ENCODE measurements at regions not wholly inside any gene's neighbourhood (a gene's known extent, or its start where the extent isn't known, plus 50 kb on each side); places are given as distances from the start of the nearest gene placed in this dataset.
"Not testable (repeated sequence)": the region's sequence is repeated elsewhere in the genome, so short reads cannot be mapped to it uniquely, and the experiment has no call there.

- no peak overlapping the region for H3K4me3 ChIP-seq (ENCODE audit: low read depth, low read length)
- CTCF ChIA-PET: no interaction called here
- POLR2A ChIA-PET: no interaction called here
- DNase-seq (ENCODE audit: low read depth, low spot score): no peak
- no peak for TF ChIP-seq CTCF (IDR thresholded peaks at IDR 0.05; ENCODE audit: insufficient read depth, low read length, missing control alignments)
Observed at GRCh38 chr4:109378511-109378910, 55.1 kb upstream of the SEC24B start.

GRCh38 chr4:109378076-109378475 lies 55.5 kb upstream of the SEC24B start:
- ChIA-PET CTCF (no interaction called here), POLR2A (no interaction called here)
- DNase-seq (ENCODE audit: low read depth, low spot score): no peak
- TF ChIP-seq CTCF (IDR thresholded peaks at IDR 0.05; ENCODE audit: insufficient read depth, low read length, missing control alignments): no peak
- H3K4me3 ChIP-seq (ENCODE audit: low read depth, low read length): no peak overlapping the region

GRCh38 chr4:109375778-109376414 lies 57.7 kb upstream of the SEC24B start:
- TF ChIP-seq CTCF (IDR thresholded peaks at IDR 0.05; ENCODE audit: insufficient read depth, low read length, missing control alignments): no peak
- POLR2A ChIA-PET: no interaction called here

DNA sequence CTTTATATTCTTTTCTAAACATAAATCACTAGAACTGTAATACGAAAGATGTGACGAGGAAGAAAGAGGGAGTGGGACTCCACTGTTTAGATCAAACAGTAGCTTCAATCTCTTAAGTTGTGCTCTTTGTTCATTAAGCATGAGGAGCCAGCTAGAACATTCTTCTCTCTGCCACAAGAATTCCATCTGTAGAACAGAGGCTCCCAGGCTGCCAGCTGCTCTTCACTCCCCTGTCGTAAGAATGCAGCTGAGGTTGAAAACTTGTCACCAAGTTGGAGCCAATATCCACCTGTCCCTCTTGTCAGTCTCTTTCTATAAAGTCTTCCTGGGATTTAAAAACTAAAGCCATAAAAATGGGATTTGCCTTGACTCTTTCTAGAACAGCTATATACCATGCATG lies 65.0 kb upstream of the SEC24B start:
- no peak overlapping the region for H3K4me3 ChIP-seq (ENCODE audit: low read depth, low read length)
- ChIA-PET CTCF (no interaction called here), POLR2A (no interaction called here)
- no peak for DNase-seq (ENCODE audit: low read depth, low spot score)
- TF ChIP-seq CTCF (IDR thresholded peaks at IDR 0.05; ENCODE audit: insufficient read depth, low read length, missing control alignments): no peak

More at GRCh38 chr4:109375778-109376414, 57.7 kb upstream of the SEC24B start:
- CTCF ChIA-PET: no interaction called here
- DNase-seq (ENCODE audit: low read depth, low spot score): no peak
- H3K4me3 ChIP-seq (ENCODE audit: low read depth, low read length): no peak overlapping the region

GRCh38 chr4:109365939-109366338 lies 63.5 kb upstream of the COL25A1 start:
- CTCF ChIA-PET: interaction anchor here (1.2 kb wide), 1 partner anchor 9 kb away, joined by 3 read pairs; no protein-coding TSS in a partner anchor
- POLR2A ChIA-PET: no interaction called here
- DNase-seq (ENCODE audit: low read depth, low spot score): no peak
- no peak overlapping the region for H3K4me3 ChIP-seq (ENCODE audit: low read depth, low read length)
- no peak for TF ChIP-seq CTCF (IDR thresholded peaks at IDR 0.05; ENCODE audit: insufficient read depth, low read length, missing control alignments)

DNA sequence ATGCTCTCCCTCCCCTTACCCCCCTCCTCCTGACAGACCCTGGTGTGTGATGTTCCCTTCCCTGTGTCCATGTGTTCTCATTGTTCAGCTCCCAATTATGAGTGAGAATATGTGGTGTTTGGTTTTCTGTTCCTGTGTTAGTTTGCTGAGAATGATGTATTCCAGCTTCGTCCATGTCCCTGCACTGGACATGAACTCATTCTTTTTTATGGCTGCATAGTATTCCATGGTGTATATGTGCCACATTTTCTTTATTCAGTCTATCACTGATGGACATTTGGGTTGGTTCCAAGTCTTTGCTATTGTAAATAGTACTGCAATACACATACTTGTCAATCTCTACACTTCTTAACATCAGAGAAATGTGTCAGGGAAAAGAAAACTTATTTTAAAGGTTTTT lies 62.8 kb upstream of the COL25A1 start:
- CTCF ChIA-PET: interaction anchor here (1.2 kb wide), 1 partner anchor 9 kb away, joined by 3 read pairs; no protein-coding TSS in a partner anchor
- DNase-seq (ENCODE audit: low read depth, low spot score); H3K4me3 ChIP-seq (ENCODE audit: low read depth, low read length); POLR2A ChIA-PET: not testable (repeated sequence)

DNA sequence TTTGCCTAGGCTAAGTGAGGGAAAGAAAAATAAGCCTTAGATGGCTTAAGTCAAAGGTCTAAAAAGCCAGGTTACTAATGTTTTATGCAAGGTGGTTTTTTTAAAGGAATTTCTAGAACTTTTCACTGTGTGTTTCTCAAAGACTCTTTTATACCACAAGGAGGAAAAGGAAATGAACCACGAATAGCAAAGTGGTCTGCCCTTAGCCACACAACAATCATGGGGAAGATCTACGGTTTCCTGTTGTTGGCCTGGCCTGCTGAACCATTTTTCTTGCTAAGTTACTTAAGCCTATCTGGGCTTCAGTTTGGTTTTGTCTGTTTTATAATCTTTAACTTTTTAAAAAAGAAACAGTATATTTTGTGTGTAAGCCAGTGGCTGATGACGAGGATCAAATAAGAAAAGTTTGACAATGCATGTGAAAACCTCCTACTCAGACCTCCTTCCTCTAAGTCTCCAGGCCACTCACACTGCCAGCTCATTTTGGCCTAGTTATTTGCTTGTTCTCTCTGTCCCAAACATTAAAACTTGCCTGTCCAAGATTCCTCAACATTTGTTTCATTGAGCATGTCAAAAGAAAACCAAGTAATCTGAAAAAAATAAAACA lies 56.7 kb upstream of the COL25A1 start:
- ChIA-PET CTCF (no interaction called here), POLR2A (no interaction called here)
- DNase-seq (ENCODE audit: low read depth, low spot score): no peak
- no peak overlapping the region for H3K4me3 ChIP-seq (ENCODE audit: low read depth, low read length)
- no peak for TF ChIP-seq CTCF (IDR thresholded peaks at IDR 0.05; ENCODE audit: insufficient read depth, low read length, missing control alignments)
